GM12878 (cell line): ENCODE measurements at regions not wholly inside any gene's neighbourhood (a gene's known extent, or its start where the extent isn't known, plus 50 kb on each side); places are given as distances from the start of the nearest gene placed in this dataset.

Source experiments
- ATAC-seq: fragments of 200-7000 bp; cut with Tn5 transposase; 3 replicates; pipeline ENCODE4 v1.9.1; 2020; ENCODE audit warnings: mild to moderate bottlenecking, moderate library complexity
- BruUV-seq: library from RNA; stranded (reverse); fragments of 400-500 nt; replicated peaks from 2 replicates; lab custom pipeline; 2021; lab: Mats Ljungman, UMichigan
- CTCF ChIA-PET: fragments of 300-600 bp; sonication (Branson Sonifier 250); formaldehyde crosslinking; extraction: SDS; loops from one replicate; lab custom pipeline; 2021; ENCODE audit warnings: inconsistent platforms; lab: Yijun Ruan, JAX
- POLR2A ChIA-PET: fragments of 350-600 bp; formaldehyde crosslinking; extraction: SDS; loops from one replicate; lab custom pipeline; 2021; ENCODE audit warnings: inconsistent platforms; lab: Charles Lee
- RAD21 ChIA-PET: fragments of 300-600 bp; sonication (Branson Sonifier 250); formaldehyde crosslinking; loops from one replicate; lab custom pipeline; 2023; ENCODE audit warnings: antibody characterized with exemption; ENCODE audit not compliant: unreplicated experiment; lab: Charles Lee
- SMC1A ChIA-PET: fragments of 300-600 bp; sonication (Branson Sonifier 250); formaldehyde crosslinking; loops from one replicate; lab custom pipeline; 2023; ENCODE audit not compliant: unreplicated experiment, uncharacterized antibody; lab: Charles Lee
- DNase-seq: peaks from one replicate; pipeline ENCODE4 v3.0.0-alpha.2; 2011; ENCODE audit warnings: low read depth, low spot score
- FAIRE-seq: peaks from 3 replicates; lab custom pipeline; 2011; peaks lifted over from hg19 to GRCh38; lab: Jason Lieb, UNC
- H2AFZ ChIP-seq: 2 replicates; pipeline ENCODE4 v1.6.0; 2011; ENCODE audit warnings: low read depth, low read length, control low read depth; ENCODE audit not compliant: control insufficient read depth
- H3K27ac ChIP-seq: 2 replicates; pipeline ENCODE4 v1.5.1; 2011; ENCODE audit warnings: control low read depth; ENCODE audit not compliant: control insufficient read depth, insufficient read depth
- H3K27me3 ChIP-seq, 2 experiments: replicated peaks in 1 of 2; 2 replicates each; pipeline versions ENCODE4 v1.6.0 to v1.6.1; 2011; ENCODE audit warnings: low read length in 1 of 2; ENCODE audit not compliant: control insufficient read depth in 2 of 2, insufficient read depth in 2 of 2
- H3K36me3 ChIP-seq, 2 experiments: 2 replicates each; pipeline ENCODE4 v1.5.1; 2011; ENCODE audit warnings: low read length in 1 of 2; ENCODE audit not compliant: control insufficient read depth in 2 of 2, insufficient read depth in 2 of 2
- H3K4me1 ChIP-seq: 2 replicates; pipeline ENCODE4 v1.6.1; 2011; ENCODE audit warnings: mild to moderate bottlenecking, low read length, moderate library complexity, mixed read lengths; ENCODE audit not compliant: control insufficient read depth, insufficient read depth
- H3K4me2 ChIP-seq: 2 replicates; pipeline ENCODE4 v1.6.0; 2011; ENCODE audit warnings: control low read depth; ENCODE audit not compliant: control insufficient read depth, insufficient read depth
- H3K4me3 ChIP-seq: fragments of 200-600 bp; sonication (generic); 2 replicates; pipeline ENCODE4 v1.5.1; 2016
- H3K79me2 ChIP-seq: 2 replicates; pipeline ENCODE4 v1.6.0; 2011; ENCODE audit warnings: low read length; ENCODE audit not compliant: control insufficient read depth, insufficient read depth
- H3K9ac ChIP-seq: 2 replicates; pipeline ENCODE4 v1.8.0; 2011; ENCODE audit warnings: low read length, control low read depth, mixed read lengths; ENCODE audit not compliant: control insufficient read depth, insufficient read depth
- H3K9me3 ChIP-seq: replicated peaks from 3 replicates; pipeline ENCODE4 v1.5.1; 2011; ENCODE audit warnings: mild to moderate bottlenecking, low read length; ENCODE audit not compliant: control insufficient read depth, insufficient read depth
- H4K20me1 ChIP-seq: 2 replicates; pipeline ENCODE4 v1.6.0; 2011; ENCODE audit not compliant: control insufficient read depth, insufficient read depth
- BHLHE40 ChIP-seq, 2 experiments: fragments of 450-650 bp in 1 of 2; IDR thresholded peaks; 2 replicates each; pipeline ENCODE4 v1.6.1; 2011 to 2017; ENCODE audit warnings: low read depth in 2 of 2, borderline replicate concordance in 1 of 2, improper control_type of control experiment in 1 of 2, low read length in 1 of 2, mild to moderate bottlenecking in 1 of 2
- BRCA1 ChIP-seq: IDR thresholded peaks from 2 replicates; pipeline ENCODE4 v1.6.1; 2011; ENCODE audit warnings: low read depth, low read length, improper control_type of control experiment
- CREB1 ChIP-seq: IDR thresholded peaks from 2 replicates; pipeline ENCODE4 v1.6.1; 2012; ENCODE audit warnings: low read depth, mild to moderate bottlenecking, inconsistent platforms
- DPF2 ChIP-seq: fragments of 450-650 bp; IDR thresholded peaks from 2 replicates; pipeline ENCODE4 v1.6.1; 2017; ENCODE audit warnings: mild to moderate bottlenecking
- FOXK2 ChIP-seq: fragments of 450-650 bp; IDR thresholded peaks from 2 replicates; pipeline ENCODE4 v1.6.1; 2017; ENCODE audit warnings: mild to moderate bottlenecking, moderate library complexity
- GATAD2B ChIP-seq: fragments of 450-650 bp; conservative IDR thresholded peaks from 2 replicates; pipeline ENCODE4 v1.6.1; 2017; ENCODE audit warnings: low read depth, mild to moderate bottlenecking, moderate library complexity
- IKZF1 ChIP-seq: fragments of 450-650 bp; conservative IDR thresholded peaks from 2 replicates; pipeline ENCODE4 v1.6.1; 2017; ENCODE audit warnings: antibody characterized with exemption, mild to moderate bottlenecking
- LARP7 ChIP-seq: fragments of 450-650 bp; IDR thresholded peaks from 2 replicates; pipeline ENCODE4 v1.6.1; 2017; ENCODE audit warnings: mild to moderate bottlenecking
- MTA2 ChIP-seq: fragments of 450-650 bp; IDR thresholded peaks from 2 replicates; pipeline ENCODE4 v1.6.1; 2016; ENCODE audit warnings: low read depth, mild to moderate bottlenecking, moderate library complexity
- NFIC ChIP-seq: IDR thresholded peaks from 2 replicates; pipeline ENCODE4 v1.6.1; 2012; ENCODE audit warnings: low read depth, mild to moderate bottlenecking, inconsistent platforms, low read length, moderate library complexity
- NFXL1 ChIP-seq: fragments of 450-650 bp; IDR thresholded peaks from 2 replicates; pipeline ENCODE4 v1.6.1; 2017; ENCODE audit warnings: antibody characterized with exemption, mild to moderate bottlenecking, borderline replicate concordance
- NKRF ChIP-seq: fragments of 450-650 bp; conservative IDR thresholded peaks from 2 replicates; pipeline ENCODE4 v1.6.1; 2017; ENCODE audit warnings: mild to moderate bottlenecking, moderate library complexity
- NR2F1 ChIP-seq: fragments of 450-650 bp; conservative IDR thresholded peaks from 2 replicates; pipeline ENCODE4 v1.6.1; 2017; ENCODE audit warnings: mild to moderate bottlenecking
- PML ChIP-seq: IDR thresholded peaks from 2 replicates; pipeline ENCODE4 v1.6.1; 2012; ENCODE audit warnings: low read length, inconsistent platforms
- PRDM15 ChIP-seq: fragments of 450-650 bp; formaldehyde crosslinking; IDR thresholded peaks from 2 replicates; pipeline ENCODE4 v1.4.0; 2020; ENCODE audit warnings: mild to moderate bottlenecking, moderate library complexity
- RBBP5 ChIP-seq: fragments of 200-600 bp; sonication (generic); conservative IDR thresholded peaks from 2 replicates; pipeline ENCODE4 v1.6.1; 2016
- RELA ChIP-seq: fragments of 450-650 bp; IDR thresholded peaks from 2 replicates; pipeline ENCODE4 v1.8.0; 2014; ENCODE audit warnings: borderline replicate concordance; ENCODE audit not compliant: partially characterized antibody
- TARDBP ChIP-seq: IDR thresholded peaks from 2 replicates; pipeline ENCODE4 v1.6.1; 2016; ENCODE audit warnings: borderline replicate concordance
- YY1 ChIP-seq: IDR thresholded peaks from 2 replicates; pipeline ENCODE4 v1.6.1; 2011; ENCODE audit warnings: low read depth, mild to moderate bottlenecking, low read length
- ZBED1 ChIP-seq: IDR thresholded peaks from 2 replicates; pipeline ENCODE4 v1.6.1; 2016; ENCODE audit warnings: borderline replicate concordance
- ZNF217 ChIP-seq: fragments of 450-650 bp; IDR thresholded peaks from 2 replicates; pipeline ENCODE4 v1.6.1; 2017; ENCODE audit warnings: antibody characterized with exemption, mild to moderate bottlenecking
- WGBS: methylation state at CpG from one replicate; pipeline ENCODE4 v1.1.6; 2016; ENCODE audit warnings: low lambda C conversion rate; ENCODE audit not compliant: insufficient replicate concordance, insufficient coverage; ENCODE audit errors: missing lambda C conversion rate; 5-methylcytosine and 5-hydroxymethylcytosine counted together
- in situ Hi-C: fragments of 300-500 bp; cut with MboI; formaldehyde crosslinking; loops from 9 replicates; pipeline ENCODE4 v1.14.3; 2018; ENCODE audit warnings: mixed read lengths
- intact Hi-C: fragments of 100-400 bp; cut with micrococcal nuclease; formaldehyde crosslinking; loops from one replicate; pipeline ENCODE4 v1.14.2; 2022; ENCODE audit not compliant: unreplicated experiment

- TF ChIP-seq PRDM15 (CRISPR knock-in tag) (no peak), FOXK2 (no peak), MTA2 (no peak), NFIC (no peak), NR2F1 (no peak), DPF2 (no peak), ZBED1 (no peak), YY1 (no peak), NFXL1 (no peak), GATAD2B (no peak), LARP7 (no peak), RELA (no peak), ZNF217 (no peak)
- TF ChIP-seq, all 136 proteins: peak for 0
Measured at GRCh38 chr5:122517091-122517490, 205.1 kb downstream of the SNCAIP start (continued).

GRCh38 chr5:122523776-122524175 lies 211.7 kb downstream of the SNCAIP start:
- FAIRE-seq (no peak), ATAC-seq (no peak), DNase-seq (no peak)
- ChIA-PET RAD21 (no interaction called here), POLR2A (no interaction called here), SMC1A (no interaction called here), CTCF (no interaction called here)
- 64% methylated on average over 6 of the region's 6 CpGs for WGBS
- in situ Hi-C loops, result loop anchor here (25.0 kb wide), 1 partner anchor 1089 kb away; no protein-coding TSS in a partner anchor
- intact Hi-C loops, result no loop called here
- no peaks in the 10 kb centered on the region for H3K79me2 ChIP-seq
- BruUV-seq, result no TSS peak
- H3K9me3 ChIP-seq, result no peaks in the 10 kb centered on the region
- no peaks in the 10 kb centered on the region for H3K27me3 ChIP-seq
- no peak overlapping the region for H3K4me3 ChIP-seq
- H3K9ac ChIP-seq, result no peak overlapping the region
- no peaks in the 10 kb centered on the region for H3K36me3 ChIP-seq
- no peaks in the 10 kb centered on the region for H4K20me1 ChIP-seq
- no peak overlapping the region for H3K27ac ChIP-seq
- H2AFZ ChIP-seq, result no peak overlapping the region
- H3K4me2 ChIP-seq, result no peak overlapping the region
- H3K4me1 ChIP-seq, result no peaks in the 10 kb centered on the region
- no peak for TF ChIP-seq NKRF
- no peak for TF ChIP-seq TARDBP
- no peak for TF ChIP-seq IKZF1
- TF ChIP-seq RBBP5, result no peak
- TF ChIP-seq PML, result no peak
- no peak for TF ChIP-seq BHLHE40 (IDR thresholded peaks at IDR 0.05; ENCODE audit: borderline replicate concordance in 1 of 2, low read depth in 2 of 2, low read length in 1 of 2)
- no peak for TF ChIP-seq CREB1
- TF ChIP-seq BRCA1, result no peak
